Endothelial cell of umbilical vein (primary cell): ENCODE measurements at regions not wholly inside any gene's neighbourhood (a gene's known extent, or its start where the extent isn't known, plus 50 kb on each side); places are given as distances from the start of the nearest gene placed in this dataset.

Experiments used
- BruUV-seq: library from RNA; stranded (reverse); fragments of 400-500 nt; replicated peaks from 2 replicates; lab custom pipeline; 2021; lab: Mats Ljungman, UMichigan
- CTCF ChIA-PET: fragments of 300-600, 350-600 bp; sonication (Branson Sonifier 250); formaldehyde crosslinking; loops from one replicate; lab custom pipeline; 2021; ENCODE audit warnings: antibody characterized with exemption, inconsistent platforms; lab: Charles Lee
- POLR2A ChIA-PET: fragments of 300-600, 350-600 bp; sonication (Branson Sonifier 250); formaldehyde crosslinking; loops from one replicate; lab custom pipeline; 2021; ENCODE audit warnings: antibody characterized with exemption, inconsistent platforms; lab: Charles Lee
- DNase-seq: peaks from one replicate; pipeline ENCODE4 v3.0.0-alpha.2; 2011; ENCODE audit warnings: low read depth, low spot score
- FAIRE-seq: peaks from 2 replicates; lab custom pipeline; 2011; peaks lifted over from hg19 to GRCh38; lab: Jason Lieb, UNC
- H2AFZ ChIP-seq: 2 replicates; pipeline ENCODE4 v1.6.0; 2012; ENCODE audit warnings: low read depth, low read length, control low read depth, inconsistent platforms
- H3K27ac ChIP-seq: 2 replicates; pipeline ENCODE4 v1.5.1; 2011; ENCODE audit warnings: low read depth, mild to moderate bottlenecking, control low read depth, low read length, moderate library complexity; ENCODE audit not compliant: insufficient read depth
- H3K27me3 ChIP-seq, 2 experiments: 2 replicates each; pipeline versions ENCODE4 v1.6.0 to v1.6.1; 2011; ENCODE audit warnings: low read length in 2 of 2, mixed read lengths in 1 of 2; ENCODE audit not compliant: control insufficient read depth in 2 of 2, insufficient read depth in 2 of 2
- H3K36me3 ChIP-seq, 2 experiments: 2 replicates in 1 of 2; 3 replicates in 1 of 2; pipeline ENCODE4 v1.5.1; 2011; ENCODE audit warnings: low read length in 2 of 2, mild to moderate bottlenecking in 1 of 2, moderate library complexity in 1 of 2; ENCODE audit not compliant: control insufficient read depth in 2 of 2, insufficient read depth in 2 of 2; ENCODE audit errors: extremely low read depth in 1 of 2
- H3K4me1 ChIP-seq: 3 replicates; pipeline ENCODE4 v1.5.1; 2011; ENCODE audit warnings: mild to moderate bottlenecking, low read length; ENCODE audit not compliant: control insufficient read depth, insufficient read depth; ENCODE audit errors: extremely low read depth
- H3K4me2 ChIP-seq: 2 replicates; pipeline ENCODE4 v1.6.1; 2011; ENCODE audit warnings: low read length, control low read depth, mixed read lengths; ENCODE audit not compliant: insufficient read depth
- H3K4me3 ChIP-seq, 3 experiments: fragments of 200-600 bp in 1 of 3; sonication (generic), shearing (Covaris generic) in 1 of 3; replicated peaks in 1 of 3; 2 replicates each; pipeline ENCODE4 v1.5.1; 2011 to 2016; ENCODE audit warnings: control low read depth in 3 of 3, low read length in 3 of 3, mild to moderate bottlenecking in 2 of 3, inconsistent platforms in 1 of 3, low read depth in 1 of 3, moderate library complexity in 1 of 3; ENCODE audit not compliant: insufficient read depth in 1 of 3
- H3K79me2 ChIP-seq: 2 replicates; pipeline ENCODE4 v1.6.0; 2012; ENCODE audit warnings: low read length, inconsistent platforms; ENCODE audit not compliant: control insufficient read depth, insufficient read depth
- H3K9ac ChIP-seq: replicated peaks from 2 replicates; pipeline ENCODE3; 2011; ENCODE audit warnings: low read length, control low read depth; ENCODE audit not compliant: insufficient read depth; ENCODE audit errors: extremely low read depth
- H3K9me1 ChIP-seq: replicated peaks from 3 replicates; pipeline ENCODE4 v1.6.0; 2011; ENCODE audit warnings: mild to moderate bottlenecking, low read length; ENCODE audit not compliant: control insufficient read depth, insufficient read depth; ENCODE audit errors: extremely low read depth
- H3K9me3 ChIP-seq: replicated peaks from 2 replicates; pipeline ENCODE4 v1.5.1; 2012; ENCODE audit warnings: low read length, inconsistent platforms; ENCODE audit not compliant: control insufficient read depth, insufficient read depth
- H4K20me1 ChIP-seq: replicated peaks from 2 replicates; pipeline ENCODE3; 2011; ENCODE audit warnings: mild to moderate bottlenecking, low read length; ENCODE audit not compliant: control insufficient read depth, insufficient read depth; ENCODE audit errors: extremely low read depth
- EZH2 ChIP-seq: IDR thresholded peaks from 2 replicates; pipeline ENCODE4 v1.6.1; 2012; ENCODE audit warnings: borderline replicate concordance, low read depth, mild to moderate bottlenecking, moderate library complexity, low read length, inconsistent platforms; ENCODE audit not compliant: severe bottlenecking
- FOS ChIP-seq: IDR thresholded peaks from 2 replicates; pipeline ENCODE4 v1.6.1; 2011; ENCODE audit warnings: mild to moderate bottlenecking, low read length, moderate library complexity, borderline replicate concordance; ENCODE audit not compliant: insufficient read depth
- GATA2 ChIP-seq: IDR thresholded peaks from 2 replicates; pipeline ENCODE4 v1.7.0; 2011; ENCODE audit warnings: low read depth, mild to moderate bottlenecking, moderate library complexity, mixed read lengths, low read length; ENCODE audit not compliant: insufficient read length, insufficient read depth
- JUN ChIP-seq: IDR thresholded peaks from 2 replicates; pipeline ENCODE4 v1.6.1; 2011; ENCODE audit warnings: borderline replicate concordance, low read depth; ENCODE audit not compliant: insufficient read length, insufficient read depth
- MYC ChIP-seq: IDR thresholded peaks from one replicate; pipeline ENCODE4 v1.6.1; 2011; ENCODE audit warnings: mild to moderate bottlenecking, low read depth, low read length
- POLR2A ChIP-seq: IDR thresholded peaks from 2 replicates; pipeline ENCODE4 v1.6.1; 2012; ENCODE audit warnings: low read depth, mild to moderate bottlenecking, control low read depth, low read length
- POLR2AphosphoS5 ChIP-seq: IDR thresholded peaks from 2 replicates; pipeline ENCODE4 v1.6.1; 2012; ENCODE audit warnings: low read depth, mild to moderate bottlenecking, control low read depth, low read length, moderate library complexity; ENCODE audit not compliant: insufficient read depth
- dilution Hi-C: fragments of 300-500 bp; cut with MboI; formaldehyde crosslinking; loops from one replicate; pipeline ENCODE4 v1.15.0; 2019; ENCODE audit warnings: low sequenced_read_pairs; ENCODE audit not compliant: extremely low pct_ligation_motif_present
- intact Hi-C: fragments of 100-400 bp; cut with micrococcal nuclease; formaldehyde crosslinking; loops from one replicate; pipeline ENCODE4 v1.10.0; 2022
- TF ChIP-seq, protein P1 (sequence below): IDR thresholded peaks from 2 replicates; pipeline ENCODE4 v1.6.1; 2011; ENCODE audit not compliant: insufficient read depth, insufficient read length
- TF ChIP-seq, protein P2 (sequence below), 2 donors: IDR thresholded peaks; 1 replicate in 1 of 2; 2 replicates in 1 of 2; pipeline ENCODE4 v1.5.1; 2011; ENCODE audit warnings: low read length in 2 of 2, mild to moderate bottlenecking in 2 of 2, moderate library complexity in 2 of 2, control low read depth in 1 of 2, inconsistent platforms in 1 of 2, low read depth in 1 of 2; ENCODE audit not compliant: insufficient read depth in 1 of 2; ENCODE audit errors: extremely low read depth in 1 of 2

DNA sequence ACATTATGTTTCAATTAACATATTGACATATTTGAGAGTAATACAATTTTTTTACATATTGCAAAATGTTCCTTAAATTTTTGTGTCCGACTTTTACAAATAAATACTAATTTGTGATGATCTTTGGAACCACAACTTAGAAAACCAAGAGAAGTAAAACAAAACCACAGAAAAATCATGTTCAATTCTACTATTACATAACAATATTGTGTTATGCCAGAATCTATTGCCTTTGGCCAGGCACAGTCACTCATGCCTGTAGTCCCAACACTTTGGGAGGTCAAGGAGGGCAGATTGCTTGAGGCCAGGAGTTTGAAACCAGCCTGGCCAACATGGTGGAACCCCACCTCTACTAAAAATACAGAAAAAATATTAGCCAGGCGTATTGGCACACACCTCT, 92.8 kb upstream of the APCDD1 start:
- H3K9me1 ChIP-seq: no peaks in the 10 kb centered on the region
- DNase-seq (no peak), FAIRE-seq (no peak)
- H3K4me3 ChIP-seq: no peak overlapping the region
- no peaks in the 10 kb centered on the region for H3K27me3 ChIP-seq
- ChIA-PET POLR2A (no interaction called here), CTCF (no interaction called here)
- H2AFZ ChIP-seq: no peak overlapping the region
- dilution Hi-C loops: no loop called here
- no TSS peak for BruUV-seq
- intact Hi-C loops: no loop called here
- no peaks in the 10 kb centered on the region for H3K4me1 ChIP-seq
- H3K27ac ChIP-seq: no peak overlapping the region
- no peak overlapping the region for H3K9ac ChIP-seq
- H3K79me2 ChIP-seq: no peaks in the 10 kb centered on the region
- H3K4me2 ChIP-seq: no peak overlapping the region
- no peaks in the 10 kb centered on the region for H3K9me3 ChIP-seq
- TF ChIP-seq GATA2: no peak
- no peak for TF ChIP-seq MYC
- TF ChIP-seq POLR2A: no peak
- TF ChIP-seq, protein P1, sequence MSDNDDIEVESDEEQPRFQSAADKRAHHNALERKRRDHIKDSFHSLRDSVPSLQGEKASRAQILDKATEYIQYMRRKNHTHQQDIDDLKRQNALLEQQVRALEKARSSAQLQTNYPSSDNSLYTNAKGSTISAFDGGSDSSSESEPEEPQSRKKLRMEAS: no peak
- TF ChIP-seq EZH2: no peak
- TF ChIP-seq JUN: no peak
- TF ChIP-seq, protein P2, sequence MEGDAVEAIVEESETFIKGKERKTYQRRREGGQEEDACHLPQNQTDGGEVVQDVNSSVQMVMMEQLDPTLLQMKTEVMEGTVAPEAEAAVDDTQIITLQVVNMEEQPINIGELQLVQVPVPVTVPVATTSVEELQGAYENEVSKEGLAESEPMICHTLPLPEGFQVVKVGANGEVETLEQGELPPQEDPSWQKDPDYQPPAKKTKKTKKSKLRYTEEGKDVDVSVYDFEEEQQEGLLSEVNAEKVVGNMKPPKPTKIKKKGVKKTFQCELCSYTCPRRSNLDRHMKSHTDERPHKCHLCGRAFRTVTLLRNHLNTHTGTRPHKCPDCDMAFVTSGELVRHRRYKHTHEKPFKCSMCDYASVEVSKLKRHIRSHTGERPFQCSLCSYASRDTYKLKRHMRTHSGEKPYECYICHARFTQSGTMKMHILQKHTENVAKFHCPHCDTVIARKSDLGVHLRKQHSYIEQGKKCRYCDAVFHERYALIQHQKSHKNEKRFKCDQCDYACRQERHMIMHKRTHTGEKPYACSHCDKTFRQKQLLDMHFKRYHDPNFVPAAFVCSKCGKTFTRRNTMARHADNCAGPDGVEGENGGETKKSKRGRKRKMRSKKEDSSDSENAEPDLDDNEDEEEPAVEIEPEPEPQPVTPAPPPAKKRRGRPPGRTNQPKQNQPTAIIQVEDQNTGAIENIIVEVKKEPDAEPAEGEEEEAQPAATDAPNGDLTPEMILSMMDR (IDR thresholded peaks at IDR 0.05; ENCODE audit: extremely low read depth in 1 of 2, insufficient read depth in 1 of 2, low read depth in 1 of 2, low read length in 2 of 2): no peak
- no peak for TF ChIP-seq FOS
- no peak for TF ChIP-seq POLR2AphosphoS5
- no peaks in the 10 kb centered on the region for H3K36me3 ChIP-seq
- H4K20me1 ChIP-seq: no peaks in the 10 kb centered on the region
